DND-41 (cell line): ENCODE measurements at regions not wholly inside any gene's neighbourhood (a gene's known extent, or its start where the extent isn't known, plus 50 kb on each side); places are given as distances from the start of the nearest gene placed in this dataset.
"Not testable (repeated sequence)": the region's sequence is repeated elsewhere in the genome, so short reads cannot be mapped to it uniquely, and the experiment has no call there.

Source experiments
- EZH2 ChIP-seq: IDR thresholded peaks from 3 replicates; pipeline ENCODE4 v1.6.1; 2012; ENCODE audit warnings: borderline replicate concordance, low read depth, mild to moderate bottlenecking, moderate library complexity, low read length, inconsistent platforms; ENCODE audit not compliant: severe bottlenecking
- TF ChIP-seq, protein P1 (sequence below): IDR thresholded peaks from 2 replicates; pipeline ENCODE4 v1.5.1; 2012; ENCODE audit warnings: borderline replicate concordance, low read length, moderate library complexity, mild to moderate bottlenecking; ENCODE audit not compliant: poor library complexity, severe bottlenecking; ENCODE audit errors: extremely low read depth

DNA sequence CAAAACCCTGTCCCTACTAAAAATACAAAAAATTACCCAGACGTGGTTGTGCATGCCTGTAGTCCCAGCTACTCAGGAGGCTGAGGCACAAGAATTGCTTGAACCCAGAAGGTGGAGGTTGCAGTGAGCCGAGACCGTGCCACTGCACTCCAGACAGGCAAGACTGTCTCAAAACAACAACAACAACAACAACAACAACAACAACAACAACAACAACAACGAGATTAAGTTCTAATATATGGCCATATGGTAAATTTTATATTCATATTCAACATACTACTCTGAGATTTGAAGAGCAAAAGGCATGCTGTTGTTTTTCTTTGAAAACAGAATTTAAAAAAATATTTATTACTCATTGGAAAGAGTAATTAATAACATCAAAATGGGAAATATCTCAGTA, 80.2 kb upstream of the CD28 start:
- TF ChIP-seq, protein P1, sequence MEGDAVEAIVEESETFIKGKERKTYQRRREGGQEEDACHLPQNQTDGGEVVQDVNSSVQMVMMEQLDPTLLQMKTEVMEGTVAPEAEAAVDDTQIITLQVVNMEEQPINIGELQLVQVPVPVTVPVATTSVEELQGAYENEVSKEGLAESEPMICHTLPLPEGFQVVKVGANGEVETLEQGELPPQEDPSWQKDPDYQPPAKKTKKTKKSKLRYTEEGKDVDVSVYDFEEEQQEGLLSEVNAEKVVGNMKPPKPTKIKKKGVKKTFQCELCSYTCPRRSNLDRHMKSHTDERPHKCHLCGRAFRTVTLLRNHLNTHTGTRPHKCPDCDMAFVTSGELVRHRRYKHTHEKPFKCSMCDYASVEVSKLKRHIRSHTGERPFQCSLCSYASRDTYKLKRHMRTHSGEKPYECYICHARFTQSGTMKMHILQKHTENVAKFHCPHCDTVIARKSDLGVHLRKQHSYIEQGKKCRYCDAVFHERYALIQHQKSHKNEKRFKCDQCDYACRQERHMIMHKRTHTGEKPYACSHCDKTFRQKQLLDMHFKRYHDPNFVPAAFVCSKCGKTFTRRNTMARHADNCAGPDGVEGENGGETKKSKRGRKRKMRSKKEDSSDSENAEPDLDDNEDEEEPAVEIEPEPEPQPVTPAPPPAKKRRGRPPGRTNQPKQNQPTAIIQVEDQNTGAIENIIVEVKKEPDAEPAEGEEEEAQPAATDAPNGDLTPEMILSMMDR: not testable (repeated sequence)
- TF ChIP-seq EZH2: not testable (repeated sequence)
